Peyer's patch (tissue), 4 donors: ENCODE measurements at regions not wholly inside any gene's neighbourhood (a gene's known extent, or its start where the extent isn't known, plus 50 kb on each side); places are given as distances from the start of the nearest gene placed in this dataset.

ENCODE experiments used
- POLR2A ChIP-seq, 2 donors: fragments of 450-650 bp; IDR thresholded peaks; one replicate each; pipeline ENCODE4 v1.5.1; 2017; ENCODE audit warnings: antibody characterized with exemption in 2 of 2, mild to moderate bottlenecking in 2 of 2, moderate library complexity in 2 of 2
- TF ChIP-seq, protein P1 (sequence below), 6 experiments: fragments of 450-650 bp in 4 of 6; fragments of 200-600 bp in 2 of 6; sonication (generic) in 1 of 6; IDR thresholded peaks; one replicate each; pipeline ENCODE4 v1.5.1; 2017 to 2019; ENCODE audit warnings: antibody characterized with exemption in 6 of 6, mild to moderate bottlenecking in 3 of 6, moderate library complexity in 1 of 6

DNA sequence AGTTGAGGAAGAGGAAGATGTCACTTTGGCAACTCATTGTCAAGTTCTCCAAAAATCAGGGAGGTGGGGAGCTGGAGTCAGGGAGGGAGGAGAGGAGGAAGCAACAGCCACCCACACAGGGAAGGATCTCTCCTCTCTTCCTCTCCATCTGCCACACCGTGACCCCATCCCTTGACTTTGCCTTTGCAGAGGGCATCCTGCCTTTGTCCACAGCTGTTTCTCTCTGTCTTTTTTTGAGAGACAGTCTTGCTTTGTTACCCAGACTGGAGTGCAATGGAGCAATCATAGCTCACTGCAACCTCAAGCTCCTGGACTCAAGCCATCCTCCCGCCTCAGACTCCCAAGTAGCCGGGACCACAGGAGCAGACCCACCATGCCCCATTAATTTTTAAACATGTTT lies 276.0 kb downstream of the SHOX start:
- TF ChIP-seq, protein P1, sequence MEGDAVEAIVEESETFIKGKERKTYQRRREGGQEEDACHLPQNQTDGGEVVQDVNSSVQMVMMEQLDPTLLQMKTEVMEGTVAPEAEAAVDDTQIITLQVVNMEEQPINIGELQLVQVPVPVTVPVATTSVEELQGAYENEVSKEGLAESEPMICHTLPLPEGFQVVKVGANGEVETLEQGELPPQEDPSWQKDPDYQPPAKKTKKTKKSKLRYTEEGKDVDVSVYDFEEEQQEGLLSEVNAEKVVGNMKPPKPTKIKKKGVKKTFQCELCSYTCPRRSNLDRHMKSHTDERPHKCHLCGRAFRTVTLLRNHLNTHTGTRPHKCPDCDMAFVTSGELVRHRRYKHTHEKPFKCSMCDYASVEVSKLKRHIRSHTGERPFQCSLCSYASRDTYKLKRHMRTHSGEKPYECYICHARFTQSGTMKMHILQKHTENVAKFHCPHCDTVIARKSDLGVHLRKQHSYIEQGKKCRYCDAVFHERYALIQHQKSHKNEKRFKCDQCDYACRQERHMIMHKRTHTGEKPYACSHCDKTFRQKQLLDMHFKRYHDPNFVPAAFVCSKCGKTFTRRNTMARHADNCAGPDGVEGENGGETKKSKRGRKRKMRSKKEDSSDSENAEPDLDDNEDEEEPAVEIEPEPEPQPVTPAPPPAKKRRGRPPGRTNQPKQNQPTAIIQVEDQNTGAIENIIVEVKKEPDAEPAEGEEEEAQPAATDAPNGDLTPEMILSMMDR (IDR thresholded peaks at IDR 0.05) = no peak
- TF ChIP-seq POLR2A (IDR thresholded peaks at IDR 0.05) = no peak
